Neural cell (in vitro differentiated cells): ENCODE measurements at regions not wholly inside any gene's neighbourhood (a gene's known extent, or its start where the extent isn't known, plus 50 kb on each side); places are given as distances from the start of the nearest gene placed in this dataset.

ENCODE experiments used
- H2AFZ ChIP-seq: fragments of 200-600, 300-800 bp; sonication (generic), shearing (Covaris generic); 2 replicates; pipeline ENCODE4 v1.6.0; 2014; ENCODE audit warnings: low read depth, mild to moderate bottlenecking, antibody characterized with exemption, low read length, moderate library complexity
- H3F3A ChIP-seq: fragments of 200-600 bp; shearing (Covaris generic); 2 replicates; pipeline ENCODE4 v1.6.1; 2016; ENCODE audit warnings: mild to moderate bottlenecking, moderate library complexity, mixed read lengths, antibody characterized with exemption, low read length; ENCODE audit not compliant: insufficient read depth, poor library complexity, severe bottlenecking
- H3K27ac ChIP-seq: fragments of 200-600, 300-800 bp; sonication (generic), shearing (Covaris generic); 2 replicates; pipeline ENCODE4 v1.5.1; 2014; ENCODE audit warnings: mild to moderate bottlenecking, low read length, moderate library complexity
- H3K27me3 ChIP-seq: fragments of 300-800, 200-600 bp; sonication (generic), shearing (Covaris generic); 2 replicates; pipeline ENCODE4 v1.6.0; 2014; ENCODE audit warnings: mild to moderate bottlenecking, low read depth, low read length, moderate library complexity; ENCODE audit not compliant: insufficient read depth
- H3K36me3 ChIP-seq: fragments of 300-800, 200-600 bp; sonication (generic), shearing (Covaris generic); 2 replicates; pipeline ENCODE4 v1.5.1; 2014; ENCODE audit warnings: mild to moderate bottlenecking, antibody characterized with exemption, low read length, moderate library complexity; ENCODE audit not compliant: insufficient read depth
- H3K4me2 ChIP-seq: fragments of 300-800, 200-600 bp; sonication (generic), shearing (Covaris generic); 2 replicates; pipeline ENCODE4 v1.6.0; 2014; ENCODE audit warnings: mild to moderate bottlenecking, low read length
- H3K4me3 ChIP-seq: fragments of 300-800, 200-600 bp; sonication (generic), shearing (Covaris generic); 2 replicates; pipeline ENCODE4 v1.5.1; 2014; ENCODE audit warnings: mild to moderate bottlenecking, low read length, moderate library complexity
- H3K79me2 ChIP-seq: fragments of 200-600 bp; shearing (Covaris generic); replicated peaks from 2 replicates; pipeline ENCODE4 v1.6.0; 2014; ENCODE audit warnings: mild to moderate bottlenecking, low read length, moderate library complexity; ENCODE audit not compliant: insufficient read depth
- H3K9ac ChIP-seq: fragments of 300-800, 200-600 bp; sonication (generic), shearing (Covaris generic); 2 replicates; pipeline ENCODE4 v1.6.1; 2016; ENCODE audit warnings: mild to moderate bottlenecking, low read length, mixed read lengths
- H3K9me2 ChIP-seq: fragments of 200-600 bp; shearing (Covaris generic); 2 replicates; pipeline ENCODE4 v1.6.1; 2016; ENCODE audit warnings: mild to moderate bottlenecking, low read length, mixed read lengths; ENCODE audit not compliant: insufficient read depth
- H3K9me3 ChIP-seq: fragments of 200-600, 300-800 bp; sonication (generic), shearing (Covaris generic); 2 replicates; pipeline ENCODE4 v1.6.1; 2016; ENCODE audit warnings: mild to moderate bottlenecking, mixed run types, low read length, moderate library complexity, mixed read lengths
- H4K20me1 ChIP-seq: fragments of 200-600 bp; shearing (Covaris generic); 2 replicates; pipeline ENCODE4 v1.6.1; 2016; ENCODE audit warnings: mild to moderate bottlenecking, mixed run types; ENCODE audit not compliant: insufficient read depth
- CTCF ChIP-seq: fragments of 450-650 bp; IDR thresholded peaks from 2 replicates; pipeline ENCODE4 v1.5.1; 2014; ENCODE audit warnings: antibody characterized with exemption, mild to moderate bottlenecking, moderate library complexity; ENCODE audit not compliant: poor library complexity, severe bottlenecking
- EP300 ChIP-seq: fragments of 450-650 bp; conservative IDR thresholded peaks from 2 replicates; pipeline ENCODE4 v1.6.1; 2014; ENCODE audit warnings: antibody characterized with exemption, mild to moderate bottlenecking, moderate library complexity; ENCODE audit not compliant: poor library complexity, severe bottlenecking
- EZH2 ChIP-seq: fragments of 200-600, 300-800 bp; shearing (Covaris generic), sonication (generic); IDR thresholded peaks from 2 replicates; pipeline ENCODE4 v1.6.1; 2014; ENCODE audit warnings: antibody characterized with exemption, low read length, borderline replicate concordance, mild to moderate bottlenecking; ENCODE audit not compliant: insufficient read depth, poor library complexity, severe bottlenecking
- MXI1 ChIP-seq: fragments of 450-650 bp; conservative IDR thresholded peaks from 2 replicates; pipeline ENCODE4 v1.6.1; 2014; ENCODE audit warnings: antibody characterized with exemption, mild to moderate bottlenecking; ENCODE audit not compliant: poor library complexity, severe bottlenecking
- POLR2AphosphoS5 ChIP-seq: IDR thresholded peaks from 2 replicates; pipeline ENCODE4 v1.6.1; 2012
- RAD21 ChIP-seq: fragments of 450-650 bp; conservative IDR thresholded peaks from 2 replicates; pipeline ENCODE4 v1.6.1; 2014; ENCODE audit warnings: antibody characterized with exemption, mild to moderate bottlenecking, moderate library complexity
- REST ChIP-seq: IDR thresholded peaks from 2 replicates; pipeline ENCODE4 v1.6.1; 2012; ENCODE audit warnings: borderline replicate concordance
- SMC3 ChIP-seq: fragments of 450-650 bp; conservative IDR thresholded peaks from 2 replicates; pipeline ENCODE4 v1.6.1; 2014; ENCODE audit warnings: antibody characterized with exemption, mild to moderate bottlenecking, moderate library complexity; ENCODE audit not compliant: poor library complexity
- TAF1 ChIP-seq: IDR thresholded peaks from 2 replicates; pipeline ENCODE4 v1.6.1; 2012; ENCODE audit warnings: low read depth

GRCh38 chr5:54804086-54804485 lies 181.3 kb downstream of the ESM1 start:
- no peak overlapping the region for H3K4me3 ChIP-seq
- no peak overlapping the region for H3K4me2 ChIP-seq
- no peaks in the 10 kb centered on the region for H3F3A ChIP-seq
- H4K20me1 ChIP-seq: no peaks in the 10 kb centered on the region
- no peak for TF ChIP-seq SMC3
- no peak for TF ChIP-seq EP300
- no peak for TF ChIP-seq TAF1
- no peak for TF ChIP-seq MXI1
- no peak for TF ChIP-seq REST
- no peak for TF ChIP-seq EZH2
- no peak for TF ChIP-seq CTCF
- no peak for TF ChIP-seq POLR2AphosphoS5
- no peak overlapping the region for H3K9ac ChIP-seq
- no peak overlapping the region for H2AFZ ChIP-seq
- H3K79me2 ChIP-seq: no peaks in the 10 kb centered on the region
- H3K36me3 ChIP-seq: no peaks in the 10 kb centered on the region
- H3K27me3 ChIP-seq: no peaks in the 10 kb centered on the region
- H3K9me3 ChIP-seq: no peaks in the 10 kb centered on the region
- no peak overlapping the region for H3K27ac ChIP-seq
- H3K9me2 ChIP-seq: no peaks in the 10 kb centered on the region

- Histone ChIP-seq H3K27ac (no peak overlapping the region), H3K4me3 (no peak overlapping the region), H3K36me3 (no peaks in the 10 kb centered on the region), H3K4me2 (no peak overlapping the region), H3K27me3 (no peaks in the 10 kb centered on the region), H4K20me1 (no peaks in the 10 kb centered on the region), H3K9me2 (no peaks in the 10 kb centered on the region), H2AFZ (no peak overlapping the region), H3K9me3 (no peaks in the 10 kb centered on the region), H3K79me2 (no peaks in the 10 kb centered on the region), H3K9ac (no peak overlapping the region), H3F3A (no peaks in the 10 kb centered on the region)
- TF ChIP-seq EZH2: no peak
- no peak for TF ChIP-seq REST
- no peak for TF ChIP-seq RAD21
- TF ChIP-seq EP300: no peak
- no peak for TF ChIP-seq MXI1
- no peak for TF ChIP-seq POLR2AphosphoS5
- TF ChIP-seq CTCF: no peak
Measured at GRCh38 chr5:54803471-54804011, 181.9 kb downstream of the ESM1 start.
